ENCODE measurements at regions not wholly inside any gene's neighbourhood (a gene's known extent, or its start where the extent isn't known, plus 50 kb on each side); places are given as distances from the start of the nearest gene placed in this dataset.
A peak's percentile ranks its signal among the peaks of the same experiment; 100 is the strongest.
"Not testable (repeated sequence)": the region's sequence is repeated elsewhere in the genome, so short reads cannot be mapped to it uniquely, and the experiment has no call there.

DNA sequence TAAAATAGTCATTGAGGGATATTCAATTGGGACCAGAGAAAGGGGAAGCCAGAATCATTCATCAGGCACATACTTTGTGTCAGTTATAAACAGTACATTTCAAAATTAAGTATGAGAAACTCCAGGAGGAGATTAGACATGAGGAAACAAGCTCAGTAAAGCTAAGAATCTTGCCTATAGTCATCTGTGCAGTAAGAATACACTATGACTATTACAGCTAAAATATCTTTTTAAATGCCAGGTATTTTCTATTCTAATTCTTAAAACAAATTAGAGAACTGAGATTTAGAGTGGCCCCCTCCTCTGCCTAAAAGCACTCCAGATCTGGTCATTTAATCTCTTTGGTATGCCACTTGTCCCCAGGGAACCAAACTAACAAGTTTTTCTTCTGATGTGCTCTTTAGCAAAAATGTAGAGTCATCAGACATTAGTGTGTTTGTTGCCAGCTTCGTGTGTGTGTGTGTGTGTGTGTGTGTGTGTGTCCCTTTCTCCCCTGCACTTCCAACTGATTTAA is 541.1 kb downstream of the TTLL7 start:
- FAIRE-seq, result not testable (repeated sequence)

DNA sequence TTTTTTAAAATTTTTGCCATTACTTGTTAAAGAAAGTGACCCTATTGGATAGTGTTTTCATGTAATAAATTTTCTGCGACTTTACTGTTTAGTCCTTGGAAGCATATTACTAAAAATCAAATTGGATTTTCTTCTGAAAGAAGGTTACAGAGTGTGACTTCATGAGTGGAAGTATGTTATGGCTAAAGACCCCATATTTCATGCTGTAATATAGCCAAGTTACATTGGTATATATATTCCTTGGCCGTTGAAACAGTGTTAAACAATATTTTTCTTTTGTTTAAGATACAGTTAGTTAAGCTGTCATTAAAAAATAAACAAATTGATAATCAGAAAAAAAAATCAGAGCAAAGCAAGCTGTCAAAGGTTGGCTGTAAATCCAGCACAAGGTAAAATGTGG is 541.7 kb downstream of the TTLL7 start:
- FAIRE-seq, result not testable (repeated sequence)

DNA sequence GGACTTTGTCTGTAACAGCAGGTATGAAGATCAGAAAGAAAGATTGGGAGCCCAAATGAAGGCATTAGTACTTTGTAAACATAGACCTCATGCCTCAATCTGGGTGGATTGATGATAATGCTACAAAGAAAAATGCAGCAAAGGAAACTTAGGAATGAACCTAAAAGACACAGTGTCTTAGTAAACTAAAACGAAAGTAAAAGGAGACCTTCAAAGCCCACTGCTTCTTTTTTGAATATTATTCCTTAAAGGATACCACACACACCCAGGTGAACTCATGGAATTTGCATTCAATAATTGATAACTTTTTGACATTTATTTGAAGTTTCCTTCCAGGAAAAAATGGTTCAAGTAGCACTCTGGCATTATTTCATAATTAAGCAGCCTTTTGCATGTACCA is 543.2 kb downstream of the TTLL7 start:
- not testable (repeated sequence) for FAIRE-seq

DNA sequence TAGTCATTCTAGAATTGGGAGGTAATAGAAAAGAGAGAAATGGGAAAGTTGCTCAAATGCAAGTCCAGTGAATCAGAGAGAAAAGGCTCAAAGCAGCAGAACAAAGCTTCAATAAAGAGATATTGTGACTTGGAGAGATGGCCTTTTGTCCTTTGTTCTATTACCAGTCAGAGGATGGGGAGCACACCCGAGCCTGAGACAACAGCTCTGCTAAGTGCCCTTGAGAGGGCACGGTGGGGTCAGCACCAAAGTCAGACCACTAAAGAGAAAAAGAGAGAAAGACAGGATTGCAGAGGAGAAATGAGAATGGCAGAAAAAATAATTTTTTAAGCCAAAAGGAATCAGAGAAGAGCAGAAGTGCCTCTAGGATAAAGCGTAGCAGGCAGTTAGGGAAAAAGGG is 553.1 kb downstream of the TTLL7 start:
- not testable (repeated sequence) for FAIRE-seq

DNA sequence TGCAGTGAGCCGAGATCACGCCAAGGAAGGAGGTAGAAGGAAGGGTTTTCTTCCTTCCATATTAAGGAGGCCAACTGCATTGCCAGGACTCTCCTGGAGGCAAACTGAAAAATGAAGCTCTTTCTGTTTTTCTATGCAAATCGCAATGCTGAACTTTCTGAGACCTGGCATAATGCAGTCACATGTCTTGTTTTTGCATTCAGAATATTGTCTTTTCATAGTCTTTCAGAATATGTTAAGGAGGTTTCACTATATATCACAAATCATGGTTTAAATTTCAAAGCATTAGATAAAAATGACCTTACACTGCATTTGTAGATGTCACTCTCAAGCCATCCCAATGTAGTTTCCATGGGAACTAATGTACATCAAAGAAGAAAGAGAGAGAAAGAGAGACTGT is 556.5 kb downstream of the TTLL7 start:
- FAIRE-seq, result not testable (repeated sequence)

DNA sequence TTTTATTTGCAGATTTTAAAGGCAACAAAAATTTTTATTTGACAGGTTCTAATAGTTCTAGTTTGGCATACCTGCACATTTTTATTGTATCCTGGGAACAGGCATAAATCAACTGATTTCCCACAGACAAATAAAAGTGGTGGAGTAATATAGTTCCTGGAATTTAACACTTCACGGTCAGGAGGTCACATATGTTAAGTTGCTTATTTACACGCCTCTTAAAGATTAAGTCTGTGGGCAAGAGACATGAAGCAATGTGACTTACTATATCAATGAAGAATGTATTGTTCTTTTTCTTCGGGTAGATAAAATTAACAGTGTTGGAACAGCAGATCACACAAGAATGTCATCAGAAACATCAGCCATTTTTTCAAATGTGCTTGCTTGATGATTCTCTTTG is 558.3 kb downstream of the TTLL7 start:
- FAIRE-seq, result not testable (repeated sequence)

DNA sequence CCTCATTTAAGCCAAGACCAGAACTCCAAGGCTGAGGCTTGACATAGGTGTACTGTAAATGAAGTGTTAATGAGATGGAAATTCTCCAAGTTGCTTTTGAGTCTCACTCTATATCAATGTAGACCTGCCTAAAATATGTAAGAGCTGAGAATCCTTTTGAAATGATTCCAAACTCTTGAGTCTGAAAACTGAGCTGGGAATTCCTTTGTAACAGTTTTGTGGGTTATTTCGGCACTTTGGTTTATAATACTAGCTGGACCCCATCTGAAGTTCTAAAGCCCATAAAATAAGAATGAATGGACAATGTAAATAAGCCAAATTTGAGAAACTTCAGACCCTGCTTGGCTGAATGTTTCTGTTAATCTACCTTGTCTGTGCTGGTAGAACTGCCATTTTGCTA is 558.9 kb downstream of the TTLL7 start:
- FAIRE-seq, result not testable (repeated sequence)

DNA sequence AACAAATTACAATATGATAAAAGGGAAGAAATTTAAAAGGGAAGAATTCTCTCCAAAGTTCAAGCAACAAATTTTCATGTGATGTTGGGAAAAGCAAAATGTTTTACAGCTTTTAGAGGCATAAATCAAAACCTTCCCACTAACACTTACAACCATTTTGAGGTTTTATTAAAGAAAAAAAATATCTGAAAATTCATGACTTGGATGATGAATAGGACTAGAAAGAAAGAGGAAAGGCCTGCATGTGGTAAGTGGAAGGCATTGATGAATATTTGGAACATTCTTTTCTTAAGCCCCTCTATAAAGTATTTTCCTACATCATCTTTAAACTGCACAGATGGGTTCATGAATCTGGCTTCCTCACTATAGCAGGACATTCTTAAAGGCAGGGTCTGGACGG is 560.6 kb downstream of the TTLL7 start:
- FAIRE-seq, result not testable (repeated sequence)

DNA sequence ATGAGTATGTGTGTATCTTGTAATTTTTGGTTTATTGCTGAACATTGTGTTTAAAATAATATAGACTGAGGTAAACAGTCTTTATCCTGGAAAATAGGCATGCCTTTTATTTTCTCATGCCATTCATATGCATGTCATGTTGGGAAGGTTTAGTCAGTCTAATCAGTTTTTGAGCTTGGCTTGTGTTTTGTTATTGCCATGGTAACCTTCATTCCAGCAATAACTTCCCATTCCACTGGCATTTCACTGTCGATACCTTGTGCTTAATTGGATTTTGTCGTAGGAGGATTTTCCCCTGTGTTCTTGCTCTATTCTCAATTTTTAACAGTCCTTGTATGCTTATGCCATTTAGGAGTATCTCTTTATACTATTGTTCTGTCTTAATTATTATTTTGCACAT is 563.6 kb downstream of the TTLL7 start:
- FAIRE-seq, result not testable (repeated sequence)

DNA sequence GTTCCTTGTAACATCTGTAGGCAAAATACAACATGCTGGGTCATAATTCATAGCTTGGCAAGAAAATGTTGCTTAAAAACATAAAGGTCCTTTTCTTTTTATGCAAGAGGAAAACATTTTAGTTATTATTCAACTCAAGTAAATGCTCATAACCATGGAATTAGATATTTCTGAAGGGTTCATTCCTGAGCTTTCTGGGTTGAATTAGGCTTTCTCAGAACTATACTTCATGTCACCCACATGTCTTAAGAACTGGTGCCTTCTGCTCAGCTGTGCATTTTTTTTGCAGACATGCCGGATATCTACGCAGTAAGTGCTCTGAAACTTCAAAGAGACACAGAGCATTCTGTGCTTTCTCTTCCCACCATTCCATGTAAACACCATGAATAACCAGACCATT is 571.4 kb downstream of the TTLL7 start:
- peak; percentile 80 for FAIRE-seq

DNA sequence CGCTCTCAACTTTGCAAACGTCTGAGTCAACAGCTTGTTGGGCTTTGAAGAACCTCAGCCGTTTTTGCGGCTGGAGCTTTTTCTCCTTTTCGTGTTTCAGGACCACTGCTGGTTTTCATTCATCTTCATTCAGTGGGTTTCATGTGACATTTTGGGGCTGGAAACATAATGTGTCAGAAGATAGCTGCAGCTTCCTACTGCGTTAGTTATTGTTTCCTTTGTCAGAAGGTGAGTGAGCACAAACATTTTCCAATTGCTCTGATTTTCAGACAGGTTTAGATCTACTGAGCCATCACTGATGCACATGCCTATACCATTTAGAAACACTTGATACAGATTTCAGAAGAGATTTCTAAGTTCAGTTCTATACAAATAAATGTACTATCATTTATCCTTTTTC is 575.5 kb downstream of the TTLL7 start:
- not testable (repeated sequence) for FAIRE-seq

DNA sequence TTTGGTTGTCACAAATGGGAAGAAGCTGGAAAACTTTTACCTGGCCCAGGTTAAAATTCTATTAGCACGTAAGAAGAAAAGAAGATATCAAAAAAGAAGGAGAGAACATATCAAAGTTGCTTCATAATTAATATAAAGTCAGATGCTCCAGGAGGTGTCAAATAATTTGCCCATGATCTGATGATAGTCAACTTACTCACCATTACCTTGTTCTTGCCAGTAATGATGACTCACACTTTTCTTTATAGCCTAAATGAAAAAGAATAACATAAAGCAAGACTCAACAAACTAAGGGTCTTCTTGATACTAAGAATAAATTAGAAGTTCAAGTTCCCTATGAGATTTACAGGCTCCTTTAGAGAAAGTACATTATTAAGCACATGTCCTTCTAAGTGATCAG is 580.4 kb downstream of the TTLL7 start:
- FAIRE-seq, result no peak

DNA sequence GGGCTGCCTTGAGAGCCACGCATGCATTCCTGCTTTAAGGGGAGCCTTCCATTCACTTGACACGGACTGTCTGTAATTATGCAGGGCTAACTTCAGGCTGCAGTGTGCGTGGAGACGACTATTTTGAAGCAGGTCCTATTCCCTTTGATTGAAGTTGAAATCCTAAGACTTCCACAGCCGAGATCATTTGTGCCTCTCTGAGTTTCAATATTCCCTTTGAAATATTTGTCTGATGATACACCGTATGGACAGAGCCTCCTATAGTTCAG is 585.2 kb downstream of the TTLL7 start:
- FAIRE-seq, result not testable (repeated sequence)

DNA sequence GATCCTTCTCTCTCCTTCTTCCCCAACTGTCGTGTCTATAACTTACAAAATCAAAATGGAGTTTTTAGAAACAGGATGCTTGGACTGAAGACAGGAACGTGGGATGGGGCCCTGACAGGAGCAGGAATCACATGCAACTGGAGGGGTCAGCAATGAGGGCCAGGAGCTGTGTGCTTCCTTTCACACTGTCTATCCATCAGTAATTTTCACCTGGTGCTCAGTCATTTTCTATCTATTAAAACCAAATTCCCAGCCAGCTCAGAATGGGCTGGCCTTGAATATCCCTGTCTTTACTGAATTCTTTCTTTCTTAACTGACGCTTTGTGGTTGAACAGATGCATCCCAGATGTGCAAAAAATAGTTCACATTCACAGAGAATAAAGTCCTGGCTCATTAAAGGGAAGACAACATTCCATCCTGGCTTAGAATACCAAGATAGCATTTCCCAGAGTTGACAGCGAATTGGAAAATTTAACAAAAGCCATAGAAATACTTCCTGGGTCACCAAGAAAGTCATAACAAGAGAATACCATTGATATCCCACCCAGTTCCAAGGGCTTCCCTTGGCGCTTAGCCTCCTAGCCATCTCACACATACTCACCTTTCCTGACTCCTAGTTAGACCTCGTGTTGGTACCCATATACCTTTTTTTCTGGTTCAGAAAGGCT is 588.1 kb downstream of the TTLL7 start:
- not testable (repeated sequence) for FAIRE-seq

DNA sequence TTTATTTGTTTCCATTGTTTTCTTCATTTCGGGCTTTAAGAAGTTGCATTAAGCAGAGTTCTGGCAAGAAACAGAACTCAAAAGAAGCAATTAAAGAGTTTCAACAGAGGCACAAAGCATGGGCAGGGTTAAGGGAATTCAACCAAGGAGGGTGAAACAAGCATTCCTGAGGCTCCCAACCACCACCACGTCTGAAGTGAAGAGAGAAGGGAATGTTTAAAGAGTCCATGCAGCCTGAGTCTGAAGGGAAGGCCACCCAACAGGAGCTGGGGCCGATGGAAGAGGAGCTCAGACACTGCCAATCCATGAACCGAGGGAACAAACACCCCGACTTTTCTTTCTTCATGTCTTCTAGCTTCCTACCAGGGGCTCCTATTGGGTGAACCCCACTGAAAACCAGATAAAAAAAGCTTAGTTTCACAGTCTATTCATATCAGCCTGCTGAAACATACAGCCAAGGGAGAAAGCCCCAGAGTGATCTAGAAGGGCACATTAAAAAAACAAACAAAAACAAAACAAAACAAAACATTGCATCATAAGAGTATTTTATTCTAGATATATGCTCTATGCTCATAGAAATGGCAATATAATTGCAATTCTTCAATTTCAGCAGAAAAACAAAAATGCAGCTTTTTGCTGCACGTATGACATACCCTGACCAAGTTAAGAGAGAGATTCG is 592.1 kb downstream of the TTLL7 start:
- not testable (repeated sequence) for FAIRE-seq

DNA sequence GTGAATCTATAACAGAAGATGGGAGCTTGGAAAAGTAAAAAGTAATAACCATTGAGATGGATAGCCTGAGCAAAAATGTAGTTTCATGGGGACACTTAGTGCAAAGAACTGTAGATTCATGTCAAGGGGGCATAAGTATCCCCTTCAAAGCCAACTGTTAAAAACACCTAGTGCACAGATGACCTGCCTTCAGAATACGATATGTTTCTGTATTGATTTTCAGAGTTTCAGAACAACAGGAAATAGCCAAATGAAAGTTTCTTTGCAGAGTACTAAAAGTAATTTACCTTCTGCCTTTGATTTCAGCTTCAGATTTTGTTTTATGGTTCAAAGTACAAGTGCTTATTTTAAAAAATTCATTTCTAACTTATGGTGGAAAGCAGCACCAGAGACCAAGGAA is 593.1 kb downstream of the TTLL7 start:
- FAIRE-seq, result not testable (repeated sequence)

DNA sequence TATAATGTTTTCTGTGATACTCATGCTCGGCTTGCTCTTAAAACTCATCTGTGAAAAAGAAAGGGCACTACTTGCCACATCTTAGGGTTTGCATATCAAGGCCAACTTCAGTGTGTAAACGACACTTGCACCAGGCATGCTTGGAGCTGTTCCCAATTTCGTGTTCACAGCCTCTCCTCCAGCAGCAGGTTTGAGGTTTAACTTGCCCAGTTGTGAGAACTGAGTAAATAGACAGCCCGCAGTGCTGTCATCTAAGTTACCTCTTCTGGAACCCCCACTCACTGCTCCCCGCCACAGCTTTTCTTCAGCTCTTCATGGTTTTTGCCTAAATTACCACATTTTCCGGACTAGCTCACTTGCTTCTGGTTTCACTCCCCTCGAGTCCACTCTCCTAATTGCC is 595.4 kb downstream of the TTLL7 start:
- FAIRE-seq, result not testable (repeated sequence)

DNA sequence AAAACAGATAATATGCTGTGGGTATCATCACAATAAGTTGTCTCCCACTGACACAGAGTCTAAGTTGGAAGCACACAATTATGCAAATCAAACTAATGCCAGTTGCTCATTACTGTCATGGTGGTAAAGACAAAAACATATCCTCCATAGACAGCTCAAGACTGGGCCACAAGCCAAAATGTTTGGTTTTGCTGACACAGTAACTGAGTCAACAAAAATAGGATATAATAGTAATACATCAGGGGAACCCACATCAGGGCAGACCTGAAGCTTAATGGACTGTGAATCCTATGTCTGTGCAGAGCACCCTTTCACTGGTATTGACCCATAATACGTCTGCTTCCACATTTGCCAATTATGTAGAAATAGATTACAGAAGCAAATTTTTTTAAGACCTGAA is 597.8 kb downstream of the TTLL7 start:
- not testable (repeated sequence) for FAIRE-seq

DNA sequence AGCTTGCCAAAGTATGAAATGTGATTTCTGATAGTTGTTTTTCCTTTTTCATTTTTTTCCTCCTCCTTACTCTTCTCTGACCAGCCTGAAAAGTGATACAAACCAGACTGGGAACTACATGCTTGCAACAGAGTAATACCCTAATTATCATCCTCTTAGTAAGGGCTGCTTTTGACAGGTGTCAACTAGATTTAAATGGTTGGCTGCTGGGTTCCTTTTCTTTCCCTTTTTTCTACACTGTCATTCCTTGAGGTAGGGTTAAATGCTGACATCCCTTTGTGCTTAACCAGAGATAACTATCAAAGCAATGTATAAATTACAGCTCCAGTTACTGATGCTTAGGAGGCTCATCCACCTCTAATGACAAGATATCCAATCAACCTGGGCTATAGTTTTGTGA is 598.8 kb downstream of the TTLL7 start:
- FAIRE-seq, result not testable (repeated sequence)

DNA sequence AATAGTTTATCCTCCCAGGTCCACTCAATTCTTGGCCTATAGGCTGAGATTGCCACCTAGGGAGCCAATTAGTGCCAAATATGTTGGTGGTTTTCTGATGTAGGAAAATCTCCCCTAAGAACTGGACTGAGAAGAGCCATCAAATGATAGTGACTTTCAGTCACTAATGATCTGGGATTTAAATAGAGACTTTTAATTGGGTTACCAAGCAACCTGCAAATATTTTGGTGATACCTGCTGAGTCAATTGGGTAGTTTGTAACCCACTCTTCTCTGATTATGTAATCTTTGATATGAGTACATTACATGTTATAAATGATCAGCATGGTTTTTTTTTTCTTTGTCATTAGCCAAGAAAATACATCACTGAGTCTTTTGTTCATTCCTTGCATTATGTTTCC is 600.8 kb downstream of the TTLL7 start:
- peak; percentile 5 for FAIRE-seq

DNA sequence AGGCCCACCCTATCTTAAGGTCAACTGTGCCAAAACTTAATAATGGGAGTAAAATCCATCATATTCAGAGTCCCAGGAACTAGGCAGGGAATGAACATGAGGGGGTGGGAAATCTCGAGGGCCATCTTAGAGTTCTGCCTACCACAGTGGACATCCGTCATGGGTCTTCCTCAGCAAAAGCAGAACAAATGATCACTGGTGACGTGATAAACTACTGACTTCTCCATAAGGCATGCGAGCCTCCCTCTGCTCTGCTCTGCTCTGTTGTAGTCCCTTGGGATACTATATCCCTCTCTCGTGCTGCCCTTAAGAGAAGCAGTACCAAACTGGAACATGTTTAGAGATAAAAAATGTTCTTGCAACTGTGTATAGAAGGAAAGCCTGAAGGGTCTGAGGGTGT is 603.8 kb downstream of the TTLL7 start:
- FAIRE-seq, result not testable (repeated sequence)

DNA sequence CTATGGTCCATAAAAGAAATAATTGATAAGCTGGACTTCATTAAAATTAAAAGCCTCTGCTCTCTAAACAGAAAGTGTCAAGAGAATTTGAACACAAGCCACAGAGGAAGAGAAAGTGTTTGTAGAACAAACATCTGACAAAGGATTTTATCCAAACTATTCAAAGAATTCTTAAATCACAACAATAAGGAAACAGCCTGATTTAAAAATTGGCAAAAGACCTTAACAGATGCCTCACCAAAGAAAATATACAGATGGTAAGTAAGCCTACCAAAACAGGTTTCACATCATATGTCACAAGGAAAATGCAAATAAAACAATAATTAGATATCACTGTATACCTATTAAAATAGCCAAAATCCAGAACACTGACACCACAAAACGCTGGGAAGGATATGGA is 612.0 kb downstream of the TTLL7 start:
- not testable (repeated sequence) for FAIRE-seq

DNA sequence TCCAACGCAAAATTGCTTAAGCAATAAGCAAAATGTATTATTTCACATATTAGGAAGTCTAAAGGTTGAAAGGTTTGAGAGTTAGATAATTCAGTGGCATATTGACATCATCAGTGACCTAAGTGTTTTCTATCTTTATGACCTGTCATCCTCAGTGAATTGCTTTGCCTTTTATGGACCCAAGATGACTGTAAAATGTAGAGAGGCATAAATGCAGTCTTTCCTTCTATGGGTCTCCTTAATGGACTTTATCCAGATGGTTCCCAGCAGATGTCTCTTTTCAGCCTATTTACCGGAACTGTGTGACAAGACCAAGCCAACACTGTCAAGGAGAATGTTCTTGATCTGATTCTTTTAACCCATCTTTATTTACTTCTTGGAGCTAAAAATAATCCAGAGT is 615.8 kb downstream of the TTLL7 start:
- FAIRE-seq, result peak; percentile 62

DNA sequence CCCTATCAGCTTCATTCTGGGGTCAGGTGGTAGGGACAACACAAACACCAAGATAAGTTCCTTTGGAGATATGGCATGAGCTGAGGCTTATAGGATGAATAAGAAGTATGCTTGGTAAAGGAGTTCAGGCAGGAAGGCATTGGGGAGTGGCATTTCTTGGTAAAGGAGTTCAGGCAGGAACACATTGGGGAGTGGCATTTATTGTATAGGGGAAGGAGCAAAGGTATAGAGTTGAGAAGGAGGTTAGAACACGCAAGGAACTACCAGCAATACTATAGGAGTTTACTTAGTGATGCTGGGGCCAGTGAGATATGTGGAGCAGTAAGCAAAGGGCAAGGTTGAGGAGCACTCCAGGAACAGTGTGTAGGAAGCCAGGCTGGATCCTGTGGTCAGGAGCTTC is 625.9 kb downstream of the TTLL7 start:
- FAIRE-seq, result not testable (repeated sequence)

DNA sequence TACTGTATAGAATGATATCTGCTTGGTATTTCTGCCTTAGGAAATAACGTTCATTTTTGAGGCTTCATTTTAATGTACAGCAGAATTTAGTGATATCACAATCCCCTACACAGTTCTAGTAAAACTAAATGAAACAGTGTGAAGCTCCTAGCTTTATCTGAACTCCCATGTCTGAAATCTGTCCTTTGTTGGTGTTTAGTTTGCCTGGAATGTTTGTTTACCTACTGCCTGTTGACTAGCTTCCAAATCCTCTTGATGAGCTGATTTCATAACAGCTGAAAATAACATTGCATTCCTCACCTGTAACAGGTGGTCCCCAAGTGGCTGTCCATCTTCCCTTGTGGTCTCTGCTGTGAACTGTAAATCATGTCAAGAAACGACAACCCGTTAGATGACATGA is 629.1 kb downstream of the TTLL7 start:
- not testable (repeated sequence) for FAIRE-seq

Measured in colon (tissue), 2 donors.